ENCODE measurements at regions not wholly inside any gene's neighbourhood (a gene's known extent, or its start where the extent isn't known, plus 50 kb on each side); places are given as distances from the start of the nearest gene placed in this dataset.

DNA sequence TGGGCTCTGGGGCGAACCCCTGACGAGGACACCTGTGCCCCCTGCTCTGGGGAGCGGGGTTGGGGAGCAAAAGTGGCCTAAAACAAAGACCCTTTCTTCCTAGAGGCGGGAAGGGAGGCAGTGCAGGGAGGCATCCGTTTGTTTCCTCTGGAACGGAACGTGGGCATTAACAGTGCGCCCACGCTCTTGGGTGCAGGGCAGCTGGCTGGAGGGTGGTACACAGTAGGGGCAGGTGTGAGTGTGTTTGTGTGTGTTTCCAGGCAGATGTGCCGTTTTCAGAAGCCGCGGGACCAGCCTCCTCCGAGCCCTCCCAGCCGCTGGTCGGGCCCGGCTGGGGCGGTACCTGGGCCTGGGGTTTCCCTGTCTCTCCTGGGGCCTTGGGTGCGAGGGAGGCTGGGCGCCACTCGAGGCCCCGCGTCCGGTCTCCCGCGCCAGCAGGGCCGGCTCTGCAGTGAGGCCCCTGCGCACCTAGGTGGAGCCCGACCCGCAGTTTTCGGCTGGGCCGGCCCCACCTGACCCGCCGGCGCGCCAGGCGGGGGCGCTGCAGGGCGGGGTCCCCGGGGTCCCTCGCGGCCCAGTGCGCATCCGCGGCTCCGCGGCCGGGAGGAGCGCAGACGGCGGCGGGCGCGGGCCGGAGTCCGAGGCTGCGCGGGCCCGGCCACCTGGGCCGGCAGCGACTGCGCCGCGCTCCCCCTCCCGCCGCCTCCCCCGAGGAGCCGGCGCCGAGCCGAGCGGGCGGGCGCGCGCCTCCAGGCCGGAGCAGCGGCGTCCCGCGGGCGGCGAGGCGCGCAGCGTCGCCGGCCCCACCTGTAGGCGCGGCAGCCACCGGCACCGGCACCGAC is 1252.7 kb downstream of the BRD1 start (continued):
- TF ChIP-seq GATAD1 (CRISPR knock-in tag; IDR thresholded peaks at IDR 0.05) (no peak), MTA1 (CRISPR knock-in tag; IDR thresholded peaks at IDR 0.05; ENCODE audit: borderline replicate concordance) (no peak), ZNF547 (CRISPR knock-in tag; IDR thresholded peaks at IDR 0.05) (no peak), ZNF598 (CRISPR knock-in tag; IDR thresholded peaks at IDR 0.05; ENCODE audit: borderline replicate concordance) (no peak), ZNF766 (CRISPR knock-in tag; IDR thresholded peaks at IDR 0.05; ENCODE audit: borderline replicate concordance) (no peak), HOXA3 (CRISPR knock-in tag; IDR thresholded peaks at IDR 0.05) (peak; percentile 61), MBD4 (IDR thresholded peaks at IDR 0.05; ENCODE audit: borderline replicate concordance, low read length) (no peak), HNRNPLL (IDR thresholded peaks at IDR 0.05; ENCODE audit: low read depth, low read length, poor library complexity, severe bottlenecking) (peak; percentile 69), ZNF468 (CRISPR knock-in tag; IDR thresholded peaks at IDR 0.05) (no peak), SRSF1 (optimal IDR thresholded peaks at IDR 0.05; ENCODE audit: low read depth, low read length) (no peak), SKI (IDR thresholded peaks at IDR 0.05; ENCODE audit: partially characterized antibody) (peak; percentile 72), CHD2 (IDR thresholded peaks at IDR 0.05; ENCODE audit: low read depth, low read length) (no peak)
- TF ChIP-seq, protein P1, sequence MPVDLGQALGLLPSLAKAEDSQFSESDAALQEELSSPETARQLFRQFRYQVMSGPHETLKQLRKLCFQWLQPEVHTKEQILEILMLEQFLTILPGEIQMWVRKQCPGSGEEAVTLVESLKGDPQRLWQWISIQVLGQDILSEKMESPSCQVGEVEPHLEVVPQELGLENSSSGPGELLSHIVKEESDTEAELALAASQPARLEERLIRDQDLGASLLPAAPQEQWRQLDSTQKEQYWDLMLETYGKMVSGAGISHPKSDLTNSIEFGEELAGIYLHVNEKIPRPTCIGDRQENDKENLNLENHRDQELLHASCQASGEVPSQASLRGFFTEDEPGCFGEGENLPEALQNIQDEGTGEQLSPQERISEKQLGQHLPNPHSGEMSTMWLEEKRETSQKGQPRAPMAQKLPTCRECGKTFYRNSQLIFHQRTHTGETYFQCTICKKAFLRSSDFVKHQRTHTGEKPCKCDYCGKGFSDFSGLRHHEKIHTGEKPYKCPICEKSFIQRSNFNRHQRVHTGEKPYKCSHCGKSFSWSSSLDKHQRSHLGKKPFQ (CRISPR knock-in tag; IDR thresholded peaks at IDR 0.05; ENCODE audit: insufficient replicate concordance) = no peak
- TF ChIP-seq, protein P2, sequence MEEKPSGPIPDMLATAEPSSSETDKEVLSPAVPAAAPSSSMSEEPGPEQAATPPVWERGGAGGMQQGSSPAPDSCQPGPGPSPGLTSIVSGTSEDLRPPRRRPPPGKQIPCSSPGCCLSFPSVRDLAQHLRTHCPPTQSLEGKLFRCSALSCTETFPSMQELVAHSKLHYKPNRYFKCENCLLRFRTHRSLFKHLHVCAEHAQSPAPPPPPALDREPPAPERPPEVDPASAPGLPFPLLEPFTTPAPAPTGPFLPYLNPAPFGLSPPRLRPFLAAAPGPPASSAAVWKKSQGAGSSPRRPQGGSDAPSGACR (CRISPR knock-in tag; IDR thresholded peaks at IDR 0.05) = no peak
- TF ChIP-seq, protein P3, sequence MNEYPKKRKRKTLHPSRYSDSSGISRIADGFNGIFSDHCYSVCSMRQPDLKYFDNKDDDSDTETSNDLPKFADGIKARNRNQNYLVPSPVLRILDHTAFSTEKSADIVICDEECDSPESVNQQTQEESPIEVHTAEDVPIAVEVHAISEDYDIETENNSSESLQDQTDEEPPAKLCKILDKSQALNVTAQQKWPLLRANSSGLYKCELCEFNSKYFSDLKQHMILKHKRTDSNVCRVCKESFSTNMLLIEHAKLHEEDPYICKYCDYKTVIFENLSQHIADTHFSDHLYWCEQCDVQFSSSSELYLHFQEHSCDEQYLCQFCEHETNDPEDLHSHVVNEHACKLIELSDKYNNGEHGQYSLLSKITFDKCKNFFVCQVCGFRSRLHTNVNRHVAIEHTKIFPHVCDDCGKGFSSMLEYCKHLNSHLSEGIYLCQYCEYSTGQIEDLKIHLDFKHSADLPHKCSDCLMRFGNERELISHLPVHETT (CRISPR knock-in tag; conservative IDR thresholded peaks at IDR 0.05) = no peak
- TF ChIP-seq, protein P4, sequence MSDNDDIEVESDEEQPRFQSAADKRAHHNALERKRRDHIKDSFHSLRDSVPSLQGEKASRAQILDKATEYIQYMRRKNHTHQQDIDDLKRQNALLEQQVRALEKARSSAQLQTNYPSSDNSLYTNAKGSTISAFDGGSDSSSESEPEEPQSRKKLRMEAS (IDR thresholded peaks at IDR 0.05) = peak; percentile 22; the same call in 1 of the 2 replicates
- TF ChIP-seq, protein P5, sequence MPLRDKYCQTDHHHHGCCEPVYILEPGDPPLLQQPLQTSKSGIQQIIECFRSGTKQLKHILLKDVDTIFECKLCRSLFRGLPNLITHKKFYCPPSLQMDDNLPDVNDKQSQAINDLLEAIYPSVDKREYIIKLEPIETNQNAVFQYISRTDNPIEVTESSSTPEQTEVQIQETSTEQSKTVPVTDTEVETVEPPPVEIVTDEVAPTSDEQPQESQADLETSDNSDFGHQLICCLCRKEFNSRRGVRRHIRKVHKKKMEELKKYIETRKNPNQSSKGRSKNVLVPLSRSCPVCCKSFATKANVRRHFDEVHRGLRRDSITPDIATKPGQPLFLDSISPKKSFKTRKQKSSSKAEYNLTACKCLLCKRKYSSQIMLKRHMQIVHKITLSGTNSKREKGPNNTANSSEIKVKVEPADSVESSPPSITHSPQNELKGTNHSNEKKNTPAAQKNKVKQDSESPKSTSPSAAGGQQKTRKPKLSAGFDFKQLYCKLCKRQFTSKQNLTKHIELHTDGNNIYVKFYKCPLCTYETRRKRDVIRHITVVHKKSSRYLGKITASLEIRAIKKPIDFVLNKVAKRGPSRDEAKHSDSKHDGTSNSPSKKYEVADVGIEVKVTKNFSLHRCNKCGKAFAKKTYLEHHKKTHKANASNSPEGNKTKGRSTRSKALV (CRISPR knock-in tag; IDR thresholded peaks at IDR 0.05) = no peak
- TF ChIP-seq, protein P6, sequence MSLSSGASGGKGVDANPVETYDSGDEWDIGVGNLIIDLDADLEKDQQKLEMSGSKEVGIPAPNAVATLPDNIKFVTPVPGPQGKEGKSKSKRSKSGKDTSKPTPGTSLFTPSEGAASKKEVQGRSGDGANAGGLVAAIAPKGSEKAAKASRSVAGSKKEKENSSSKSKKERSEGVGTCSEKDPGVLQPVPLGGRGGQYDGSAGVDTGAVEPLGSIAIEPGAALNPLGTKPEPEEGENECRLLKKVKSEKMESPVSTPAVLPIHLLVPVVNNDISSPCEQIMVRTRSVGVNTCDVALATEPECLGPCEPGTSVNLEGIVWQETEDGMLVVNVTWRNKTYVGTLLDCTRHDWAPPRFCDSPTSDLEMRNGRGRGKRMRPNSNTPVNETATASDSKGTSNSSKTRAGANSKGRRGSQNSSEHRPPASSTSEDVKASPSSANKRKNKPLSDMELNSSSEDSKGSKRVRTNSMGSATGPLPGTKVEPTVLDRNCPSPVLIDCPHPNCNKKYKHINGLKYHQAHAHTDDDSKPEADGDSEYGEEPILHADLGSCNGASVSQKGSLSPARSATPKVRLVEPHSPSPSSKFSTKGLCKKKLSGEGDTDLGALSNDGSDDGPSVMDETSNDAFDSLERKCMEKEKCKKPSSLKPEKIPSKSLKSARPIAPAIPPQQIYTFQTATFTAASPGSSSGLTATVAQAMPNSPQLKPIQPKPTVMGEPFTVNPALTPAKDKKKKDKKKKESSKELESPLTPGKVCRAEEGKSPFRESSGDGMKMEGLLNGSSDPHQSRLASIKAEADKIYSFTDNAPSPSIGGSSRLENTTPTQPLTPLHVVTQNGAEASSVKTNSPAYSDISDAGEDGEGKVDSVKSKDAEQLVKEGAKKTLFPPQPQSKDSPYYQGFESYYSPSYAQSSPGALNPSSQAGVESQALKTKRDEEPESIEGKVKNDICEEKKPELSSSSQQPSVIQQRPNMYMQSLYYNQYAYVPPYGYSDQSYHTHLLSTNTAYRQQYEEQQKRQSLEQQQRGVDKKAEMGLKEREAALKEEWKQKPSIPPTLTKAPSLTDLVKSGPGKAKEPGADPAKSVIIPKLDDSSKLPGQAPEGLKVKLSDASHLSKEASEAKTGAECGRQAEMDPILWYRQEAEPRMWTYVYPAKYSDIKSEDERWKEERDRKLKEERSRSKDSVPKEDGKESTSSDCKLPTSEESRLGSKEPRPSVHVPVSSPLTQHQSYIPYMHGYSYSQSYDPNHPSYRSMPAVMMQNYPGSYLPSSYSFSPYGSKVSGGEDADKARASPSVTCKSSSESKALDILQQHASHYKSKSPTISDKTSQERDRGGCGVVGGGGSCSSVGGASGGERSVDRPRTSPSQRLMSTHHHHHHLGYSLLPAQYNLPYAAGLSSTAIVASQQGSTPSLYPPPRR (CRISPR knock-in tag; IDR thresholded peaks at IDR 0.05; ENCODE audit: borderline replicate concordance) = no peak

Data from HepG2 (cell line).